IPS-NIHi7 (cell line): ENCODE measurements at regions not wholly inside any gene's neighbourhood (a gene's known extent, or its start where the extent isn't known, plus 50 kb on each side); places are given as distances from the start of the nearest gene placed in this dataset.
"Not testable (repeated sequence)": the region's sequence is repeated elsewhere in the genome, so short reads cannot be mapped to it uniquely, and the experiment has no call there.

ENCODE experiments used
- DNase-seq: peaks from one replicate; pipeline ENCODE4 v3.0.0; 2012; ENCODE audit warnings: mixed read lengths; ENCODE audit errors: extremely low spot score

- no peak for DNase-seq
Measured at GRCh38 chr17:77523540-77523939, 382.8 kb downstream of the SEC14L1 start.

DNA sequence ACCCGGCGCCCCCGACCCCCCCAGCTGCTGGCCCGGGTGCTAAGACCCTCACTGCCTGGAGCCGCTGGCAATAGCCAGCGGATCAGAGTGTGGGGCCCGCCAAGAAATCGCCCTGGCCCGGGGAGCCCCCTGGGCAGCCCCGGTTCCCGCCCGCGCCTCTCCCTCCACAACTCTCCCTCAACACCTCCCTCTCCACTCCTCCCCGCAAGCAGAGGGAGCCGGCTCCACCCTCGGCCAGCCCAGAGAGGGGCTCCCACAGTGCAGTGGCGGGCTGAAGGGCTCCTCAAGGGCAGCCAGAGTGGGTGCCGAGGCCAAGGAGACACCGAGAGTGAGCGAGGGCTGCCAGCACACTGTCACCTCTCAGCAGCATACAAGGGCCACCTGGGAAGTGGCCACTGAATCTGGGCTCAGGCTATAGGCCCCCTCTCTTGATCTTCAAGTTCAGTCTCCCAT, 385.5 kb downstream of the SEC14L1 start:
- no peak for DNase-seq

DNA sequence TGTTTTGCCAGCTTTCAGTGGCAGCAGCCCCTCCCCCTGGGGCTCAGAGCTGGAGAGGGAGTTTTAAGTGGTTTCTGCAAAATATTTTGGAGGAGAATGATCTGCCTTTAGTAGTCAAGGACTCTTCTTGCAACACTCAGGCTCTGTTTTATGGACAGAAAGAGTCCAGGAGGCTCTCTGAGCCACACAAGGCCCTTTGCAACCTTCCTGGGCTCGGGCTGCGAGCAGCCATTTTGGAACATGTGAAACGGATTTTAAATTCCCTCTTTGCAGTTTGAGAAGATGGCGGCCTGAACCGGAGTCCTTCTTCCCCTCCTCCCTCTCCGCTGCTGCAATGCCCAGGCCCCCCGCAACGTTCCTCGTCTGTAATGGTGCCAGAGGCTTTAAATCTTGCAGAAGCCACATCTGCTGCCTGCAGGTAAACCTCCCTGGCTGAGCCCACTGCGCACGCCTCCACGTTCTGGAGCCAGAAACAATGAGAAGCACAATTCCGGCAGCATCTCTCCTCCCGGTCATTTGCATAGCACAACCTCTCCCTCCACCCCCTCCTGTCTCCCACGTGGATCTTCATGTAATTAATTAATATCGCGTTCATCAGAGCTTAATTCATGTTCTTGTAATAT, 386.1 kb downstream of the SEC14L1 start:
- DNase-seq, result no peak

DNA sequence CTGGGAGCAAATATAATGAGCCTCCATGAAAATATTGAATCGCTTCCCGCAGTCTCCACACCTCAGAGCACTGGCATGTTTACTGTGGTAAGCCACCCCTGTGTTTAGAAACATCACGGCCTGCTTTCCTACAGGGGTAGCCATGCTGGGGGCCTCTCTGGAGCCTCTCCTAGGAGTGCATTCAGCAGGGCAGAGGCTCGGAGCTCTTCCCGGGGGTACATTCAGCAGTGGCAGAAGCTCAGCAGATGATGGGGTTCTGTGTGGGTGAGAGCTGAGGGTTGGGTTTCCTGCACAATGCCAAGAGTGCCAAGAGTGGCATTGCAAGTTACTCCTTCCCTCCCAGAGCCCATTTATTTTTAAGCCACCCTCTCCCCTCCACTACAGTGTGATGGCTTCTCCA, 386.6 kb downstream of the SEC14L1 start:
- DNase-seq, result no peak

GRCh38 chr17:77527836-77528505, 387.2 kb downstream of the SEC14L1 start:
- DNase-seq, result no peak

- DNase-seq, result peak; percentile 77
Measured at GRCh38 chr17:77528516-77529327, 388.0 kb downstream of the SEC14L1 start.

DNA sequence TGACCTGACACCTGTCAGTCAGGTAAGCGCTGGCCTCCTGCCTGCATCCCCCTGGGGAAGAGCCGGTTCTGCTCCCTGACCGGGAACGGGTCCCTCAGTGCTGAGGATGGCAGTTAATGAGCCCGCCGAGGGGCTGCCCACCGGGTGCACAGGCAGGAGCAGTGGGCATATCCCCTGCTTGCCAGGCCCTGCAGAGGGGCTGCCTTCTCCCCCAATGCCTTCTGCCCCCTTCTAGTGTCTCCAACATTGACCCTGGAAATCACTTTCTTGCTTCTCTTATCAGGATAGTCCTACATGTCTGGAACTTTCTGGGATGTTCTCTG, 388.5 kb downstream of the SEC14L1 start:
- DNase-seq, result no peak

DNA sequence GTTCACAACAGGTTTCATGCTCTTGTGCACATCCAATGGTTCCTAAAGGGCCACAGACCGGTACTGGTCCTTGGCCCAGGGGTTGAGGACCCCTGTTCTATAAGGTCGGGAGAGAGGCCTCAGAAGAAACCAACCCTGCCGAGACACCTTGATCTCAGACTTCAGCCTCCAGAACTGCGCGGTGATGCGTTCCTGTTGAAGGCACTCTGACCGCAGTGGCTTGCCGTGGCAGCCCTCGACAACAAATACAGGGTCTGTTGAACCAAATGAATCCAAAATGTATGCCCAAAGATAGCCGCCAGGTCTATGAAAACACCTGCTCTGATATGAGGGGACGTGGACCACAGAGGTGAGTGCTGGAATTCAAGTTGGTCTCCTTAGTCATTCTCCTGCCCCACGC, 389.8 kb downstream of the SEC14L1 start:
- no peak for DNase-seq

DNA sequence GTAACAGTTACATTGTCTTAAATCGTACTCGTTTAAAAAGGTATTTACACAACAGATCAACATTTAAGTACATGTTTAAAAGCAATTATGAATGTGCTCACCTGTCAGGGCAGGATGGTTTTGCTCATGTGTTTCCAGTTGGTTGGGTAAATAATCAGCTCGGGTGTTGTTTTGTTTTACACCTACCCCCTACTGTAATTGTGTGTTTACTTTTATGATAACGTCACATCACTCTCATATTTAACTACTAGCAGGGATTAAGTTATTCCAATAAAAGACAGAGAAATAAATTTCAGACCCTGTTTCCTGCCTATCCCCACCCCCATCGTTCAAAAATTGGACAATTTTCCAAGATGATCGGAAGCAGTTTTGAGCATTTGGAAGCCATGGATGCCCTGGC, 390.2 kb downstream of the SEC14L1 start:
- no peak for DNase-seq

DNA sequence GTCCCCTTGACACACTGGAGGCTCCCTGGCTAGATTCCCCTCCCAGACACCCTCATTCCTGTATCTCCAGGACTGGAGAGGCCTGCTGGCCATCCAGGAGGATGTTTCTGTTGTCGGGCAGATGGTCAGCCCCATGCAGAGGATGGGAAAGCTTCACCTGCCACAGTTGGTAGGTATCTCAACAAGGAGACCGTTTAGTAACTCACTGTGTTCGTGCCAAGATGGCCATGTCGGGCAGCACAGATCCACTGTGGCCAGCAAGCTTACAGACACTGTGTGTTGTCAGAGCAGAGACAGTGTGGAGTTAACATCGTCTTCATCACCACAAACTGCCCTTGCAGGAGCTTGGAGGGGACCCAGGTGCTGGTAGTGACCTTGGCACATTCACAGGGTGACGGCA, 390.9 kb downstream of the SEC14L1 start:
- no peak for DNase-seq

DNA sequence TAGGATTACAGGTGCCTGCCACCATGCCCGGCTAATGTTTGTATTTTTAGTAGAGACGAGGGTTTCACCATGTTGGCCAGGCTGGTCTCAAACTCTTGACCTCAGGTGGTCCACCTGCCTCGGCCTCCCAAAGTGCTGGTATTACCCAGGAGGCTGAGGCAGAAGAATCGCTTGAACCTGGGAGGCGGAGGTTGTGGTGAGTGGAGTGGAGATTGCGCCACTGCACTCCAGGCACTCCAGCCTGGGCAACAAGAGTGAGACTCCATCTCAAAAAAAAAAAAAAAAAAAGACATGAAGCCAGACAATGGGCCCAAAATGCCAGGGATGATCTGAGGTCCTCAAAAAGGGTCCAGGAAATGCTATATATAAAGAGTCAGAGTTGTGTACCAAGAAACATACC, 392.9 kb downstream of the SEC14L1 start:
- not testable (repeated sequence) for DNase-seq

- DNase-seq, result no peak
Measured at GRCh38 chr17:77534137-77534536, 393.4 kb downstream of the SEC14L1 start.

DNA sequence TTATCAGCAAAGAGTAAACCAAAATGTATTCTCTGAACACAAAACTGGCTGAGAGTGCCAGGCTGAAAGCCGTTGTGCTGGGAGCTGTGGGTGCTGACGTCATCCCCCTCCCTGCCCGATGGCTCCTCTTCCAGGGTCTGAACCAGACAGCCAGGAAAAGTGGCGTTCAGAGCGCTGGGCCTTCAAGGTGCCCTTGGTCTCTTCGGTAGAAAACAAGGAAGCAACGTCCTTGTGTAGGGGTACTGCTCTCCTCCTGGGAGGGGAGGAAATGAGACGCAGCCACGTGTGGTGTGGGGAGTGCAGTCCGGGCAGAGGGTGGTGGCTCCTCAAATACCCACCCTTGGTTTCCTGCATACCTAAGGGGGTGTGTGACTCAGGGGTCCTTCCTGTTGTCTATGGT, 394.7 kb downstream of the SEC14L1 start:
- no peak for DNase-seq

GRCh38 chr17:77535892-77536291, 395.1 kb downstream of the SEC14L1 start:
- DNase-seq, result no peak

DNA sequence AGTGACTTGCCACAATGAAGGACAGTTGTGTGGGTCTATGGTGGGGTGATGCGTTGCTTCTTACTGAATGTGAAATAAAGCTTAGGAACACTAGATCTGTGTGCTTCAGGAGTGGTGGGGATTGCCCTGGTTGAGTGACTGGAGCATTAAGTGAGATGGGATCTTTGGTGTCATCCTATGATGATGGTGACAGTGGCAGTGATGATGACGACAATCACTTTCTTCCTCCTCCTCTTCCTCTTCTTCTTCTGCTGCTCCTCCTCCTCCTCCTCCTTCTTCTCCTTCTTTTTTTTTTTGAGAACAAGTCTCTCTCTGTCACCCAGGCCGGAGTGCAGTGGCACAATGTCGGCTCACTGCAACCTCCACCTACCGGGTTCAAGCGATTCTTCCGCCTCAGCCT, 396.8 kb downstream of the SEC14L1 start:
- DNase-seq, result no peak

DNA sequence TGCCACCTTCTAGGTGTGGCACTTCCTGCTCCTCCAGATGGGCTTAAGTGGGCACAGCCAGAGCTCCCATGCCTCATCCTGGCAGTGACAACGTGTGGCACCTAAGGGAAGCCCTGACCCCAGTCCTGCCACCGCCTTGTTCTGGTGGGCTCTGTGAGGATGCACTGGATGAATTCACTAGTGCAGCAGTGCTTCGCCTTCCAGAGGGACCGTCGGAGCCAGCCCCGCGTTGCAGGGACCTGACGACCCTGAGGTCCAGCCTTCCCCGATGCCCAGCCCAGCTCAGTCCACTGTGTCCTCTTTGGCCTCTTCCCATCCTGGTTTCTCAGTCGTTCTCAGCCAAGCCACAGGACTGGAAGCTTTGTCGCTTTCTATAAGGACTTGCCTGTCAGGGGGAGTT, 399.8 kb downstream of the SEC14L1 start:
- no peak for DNase-seq

GRCh38 chr17:77540975-77541374, 400.2 kb downstream of the SEC14L1 start:
- no peak for DNase-seq

DNA sequence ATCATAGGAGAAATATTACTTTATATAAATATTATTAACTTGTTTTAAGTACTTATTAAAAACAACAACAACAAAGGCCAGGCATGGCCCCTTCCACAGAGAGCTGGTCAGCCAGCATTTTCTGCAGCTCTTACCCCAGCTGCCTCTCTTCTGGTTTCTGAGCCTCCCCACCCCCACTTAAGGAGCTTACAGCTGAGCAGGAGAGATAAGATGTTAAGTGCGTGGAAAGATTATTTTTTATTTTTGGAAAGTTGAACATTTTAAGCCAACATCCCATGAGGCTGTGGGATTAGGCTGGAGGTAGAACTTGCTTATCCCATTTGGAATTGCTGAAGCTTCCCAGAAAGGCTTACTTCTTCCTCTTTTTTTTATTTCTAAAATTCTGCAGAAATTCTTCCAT, 401.2 kb downstream of the SEC14L1 start:
- no peak for DNase-seq

DNA sequence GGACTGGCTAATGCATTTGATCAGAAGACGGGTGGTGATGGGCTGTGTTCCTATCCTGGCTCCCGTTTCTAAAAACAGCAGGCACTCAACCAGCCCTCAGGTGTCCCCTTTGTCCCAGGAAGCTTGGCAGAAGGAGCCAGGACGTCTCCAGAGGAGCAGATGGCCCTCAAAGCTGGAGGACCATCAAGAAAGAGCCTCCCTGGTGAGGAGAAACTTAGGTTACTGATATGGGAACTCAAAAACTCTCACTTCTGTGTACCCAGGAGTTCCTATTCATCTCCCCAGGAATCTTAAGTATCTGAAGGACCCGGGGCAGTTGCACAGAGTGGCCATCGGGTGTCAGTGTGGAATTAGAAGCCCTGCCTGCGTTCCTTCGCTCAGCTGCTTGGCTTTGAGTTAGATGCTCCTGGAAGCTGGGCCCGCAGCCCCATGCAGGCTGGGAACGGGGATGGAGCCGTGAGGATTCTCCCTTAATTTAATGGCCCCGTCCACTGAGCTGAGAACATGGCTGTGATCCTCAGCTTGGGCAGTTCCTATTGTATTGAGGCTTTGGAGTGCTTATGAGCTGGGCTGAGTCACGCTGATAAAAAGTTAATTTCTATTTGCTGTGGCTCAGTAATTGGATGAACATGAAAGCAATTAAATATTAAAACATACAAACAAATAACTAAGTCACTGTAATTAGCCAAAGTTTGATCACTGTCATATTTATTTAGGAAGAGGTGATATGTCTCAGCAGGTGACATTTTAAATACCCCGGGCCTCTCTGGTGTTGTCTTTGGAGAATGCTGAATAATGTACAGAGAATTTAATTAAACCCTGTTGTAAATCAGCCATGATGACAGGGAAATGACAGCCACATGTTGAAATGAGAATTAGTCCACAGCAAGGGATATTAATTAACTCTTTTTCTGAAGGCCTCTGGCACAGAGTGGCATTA, 402.1 kb downstream of the SEC14L1 start:
- peak; percentile 89 for DNase-seq

- DNase-seq, result no peak
Measured at GRCh38 chr17:77543801-77544200, 403.0 kb downstream of the SEC14L1 start.

DNA sequence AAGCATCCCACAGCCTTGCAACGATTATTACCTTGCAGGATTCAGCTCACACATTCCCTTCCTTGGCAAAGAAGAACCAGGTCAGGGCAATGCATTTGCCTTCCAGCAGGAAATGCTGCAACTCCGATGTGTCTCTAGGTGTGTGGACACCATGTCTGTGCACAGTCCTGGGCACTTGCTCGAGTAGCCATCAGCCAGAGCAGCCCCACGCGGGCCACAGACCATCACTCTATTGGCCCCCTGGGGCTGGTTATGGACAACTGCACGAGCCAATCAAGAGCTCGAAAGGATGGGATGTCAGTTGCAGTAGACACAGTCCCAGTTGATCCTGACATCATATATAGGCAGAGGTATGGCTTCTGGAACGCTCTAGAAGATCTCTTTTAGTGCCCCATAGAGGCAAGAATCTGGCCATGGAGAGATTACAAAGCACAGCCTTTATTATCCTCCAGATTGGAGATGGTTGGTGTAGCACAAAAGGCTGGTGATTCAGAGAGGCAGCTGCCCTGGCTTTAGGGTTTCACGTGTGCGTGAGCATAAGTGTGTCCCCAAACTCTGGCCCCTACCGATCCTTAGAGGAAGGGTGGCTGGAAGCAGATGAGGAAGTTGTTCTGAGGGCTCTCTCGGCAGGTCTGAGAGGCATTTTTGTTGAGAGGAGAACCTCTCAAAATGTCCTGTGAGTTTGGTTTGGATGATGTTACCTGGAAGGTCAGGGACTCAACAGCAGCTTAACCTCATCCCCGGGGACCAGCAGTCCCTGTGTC, 403.8 kb downstream of the SEC14L1 start:
- no peak for DNase-seq
